ENCODE measurements at regions not wholly inside any gene's neighbourhood (a gene's known extent, or its start where the extent isn't known, plus 50 kb on each side); places are given as distances from the start of the nearest gene placed in this dataset.
A peak's percentile ranks its signal among the peaks of the same experiment; 100 is the strongest.

DNA sequence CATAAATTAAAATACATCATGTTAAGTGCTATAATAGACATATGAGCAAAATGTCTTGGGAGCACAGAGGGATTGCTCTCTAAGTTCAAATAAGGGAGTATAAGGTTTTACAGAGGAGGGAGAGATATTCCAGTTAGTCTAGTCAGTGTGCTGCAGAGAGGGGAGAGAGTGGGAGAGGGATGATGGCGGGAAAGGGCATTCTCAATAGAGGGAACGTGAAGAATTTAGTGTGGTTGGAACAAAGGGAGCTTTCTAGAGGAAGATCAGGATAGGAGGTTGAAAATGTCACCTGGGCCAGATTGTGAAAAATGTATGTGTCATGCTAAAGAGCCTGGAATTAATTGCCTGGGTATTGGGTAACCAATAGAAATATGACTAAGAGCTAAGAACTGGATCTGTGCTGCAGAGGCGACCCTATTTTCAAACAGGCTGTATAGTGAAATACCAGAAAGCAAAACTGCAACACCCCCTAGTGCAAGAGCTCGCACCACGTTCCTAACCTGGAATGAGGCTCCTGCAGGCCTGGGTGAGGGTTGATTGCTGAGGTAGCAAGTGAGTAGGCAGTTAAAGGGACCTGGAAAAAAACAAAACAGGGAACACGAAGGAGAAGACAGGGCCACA is 791.8 kb upstream of the C9orf72 start:
- no peak overlapping the region for H2BK5ac ChIP-seq (ENCODE audit: insufficient read length, low read length)
- H3T11ph ChIP-seq (ENCODE audit: low read length), result no peak overlapping the region
- H3K4me2 ChIP-seq (ENCODE audit: insufficient read depth, insufficient read length, low read length), result no peak overlapping the region
- no peak overlapping the region for H3K18ac ChIP-seq (ENCODE audit: insufficient read length, low read depth, low read length)
- H4K5ac ChIP-seq (ENCODE audit: insufficient read length, low read depth, low read length), result no peak overlapping the region
- WGBS (ENCODE audit: extremely low coverage, insufficient read length, low lambda C conversion rate), result no CpG with 5 or more reads among the region's 6 CpGs
- H3K27me3 ChIP-seq (ENCODE audit: insufficient read depth, low read length), result no peaks in the 10 kb centered on the region
- H3K4me1 ChIP-seq (ENCODE audit: insufficient read depth, low read length), result peaks cover 4% of the 10 kb centered on the region; the same call in 1 of the 2 replicates
- no peak overlapping the region for H2BK12ac ChIP-seq (ENCODE audit: insufficient read length, low read depth, low read length)
- no peaks in the 10 kb centered on the region for H3K9me3 ChIP-seq (ENCODE audit: control insufficient read depth, low read depth, low read length)
- H3K79me2 ChIP-seq (ENCODE audit: insufficient read depth, low read length), result no peaks in the 10 kb centered on the region
- no peak overlapping the region for H3K23ac ChIP-seq (ENCODE audit: insufficient read length, low read depth, low read length)
- Mint-ChIP-seq H3K36me3 (ENCODE audit: insufficient read depth in 1 of 3, low read depth in 3 of 3) (no peaks in the 10 kb centered on the region), H3K4me3 (no peak overlapping the region), H3K4me1 (peaks cover 9 to 10% of the 10 kb centered on the region in 2 experiments), H3K27ac (peak overlapping the region in 2 of 3 experiments; percentile 60 to 75; a peak in 4 of 7 replicates), H3K9me3 (no peaks in the 10 kb centered on the region), H3K27me3 (ENCODE audit: low read depth) (no peaks in the 10 kb centered on the region)
- no peak overlapping the region for H3K14ac ChIP-seq (ENCODE audit: insufficient read depth, low read length)
- H2BK15ac ChIP-seq (ENCODE audit: low read depth, low read length), result no peak overlapping the region
- H3K9ac ChIP-seq (ENCODE audit: extremely low read depth, insufficient read length, low read length), result no peak overlapping the region
- no peak overlapping the region for H3K56ac ChIP-seq (ENCODE audit: insufficient read length, low read depth, low read length)
- no peaks in the 10 kb centered on the region for H3K23me2 ChIP-seq (ENCODE audit: insufficient read length, low read depth, low read length, poor library complexity, severe bottlenecking)
- no peak overlapping the region for H4K8ac ChIP-seq (replicated peaks; ENCODE audit: insufficient read length, low read depth, low read length)
- DNase-seq, result peak; percentile 71
- H4K20me1 ChIP-seq (ENCODE audit: control insufficient read depth, insufficient read depth, insufficient read length), result no peaks in the 10 kb centered on the region
- H4K91ac ChIP-seq (ENCODE audit: insufficient read length, low read depth, low read length), result no peak overlapping the region
- no peaks in the 10 kb centered on the region for H3K79me1 ChIP-seq (ENCODE audit: insufficient read depth, low read depth, low read length, poor library complexity, severe bottlenecking)
- TF ChIP-seq CTCF (conservative IDR thresholded peaks at IDR 0.05), result peak; percentile 51
- no peak overlapping the region for H2AK5ac ChIP-seq (ENCODE audit: insufficient read length, low read length)
- no peak overlapping the region for H2BK120ac ChIP-seq (ENCODE audit: low read depth, low read length, poor library complexity, severe bottlenecking)
- no peak overlapping the region for H3K27ac ChIP-seq (ENCODE audit: insufficient read length, low read depth, low read length)
- H2BK20ac ChIP-seq (ENCODE audit: low read depth, low read length, poor library complexity, severe bottlenecking), result no peak overlapping the region
- peak overlapping the region; percentile 63 for H2AFZ ChIP-seq (ENCODE audit: low read length)
- H3K4ac ChIP-seq (ENCODE audit: low read depth, low read length), result no peak overlapping the region

Measured in H9 (cell line).